Umbilical cord (tissue), 1 donor: ENCODE measurements at regions not wholly inside any gene's neighbourhood (a gene's known extent, or its start where the extent isn't known, plus 50 kb on each side); places are given as distances from the start of the nearest gene placed in this dataset.
A peak's percentile ranks its signal among the peaks of the same experiment; 100 is the strongest.
"Not testable (repeated sequence)": the region's sequence is repeated elsewhere in the genome, so short reads cannot be mapped to it uniquely, and the experiment has no call there.

ENCODE experiments used
- DNase-seq: peaks from one replicate; pipeline ENCODE4 v3.0.0-alpha.2; 2015; ENCODE audit warnings: low spot score

DNA sequence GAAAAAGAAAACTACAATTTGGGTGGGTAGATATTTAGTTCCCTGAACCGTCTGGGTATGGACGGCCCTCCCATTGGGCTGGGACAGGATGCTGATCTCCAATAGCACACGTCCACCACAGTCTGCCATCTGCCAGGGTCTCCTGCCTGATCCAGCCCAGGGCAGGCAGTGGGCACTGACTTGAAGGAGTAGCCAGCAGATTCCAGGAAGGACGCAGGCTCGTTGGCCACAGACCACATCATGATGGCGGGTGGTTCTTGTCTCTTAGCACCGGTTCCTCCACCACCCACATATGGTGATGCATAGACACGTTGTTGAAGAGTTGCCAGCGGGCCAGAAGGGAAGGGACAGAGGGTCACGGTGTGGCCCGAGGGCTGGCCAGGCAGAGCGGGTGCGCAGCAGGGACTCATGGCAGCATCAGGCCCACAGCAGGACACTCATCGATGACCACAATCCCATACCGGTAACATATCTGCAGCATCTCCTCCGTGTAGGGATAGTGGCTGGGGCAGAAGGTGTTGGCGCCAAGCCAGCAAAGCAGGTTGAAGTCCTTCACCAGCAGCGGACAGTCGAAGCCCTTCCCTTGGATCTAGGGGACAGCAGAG lies 155.8 kb upstream of the FAM174A start:
- DNase-seq, result not testable (repeated sequence)

DNA sequence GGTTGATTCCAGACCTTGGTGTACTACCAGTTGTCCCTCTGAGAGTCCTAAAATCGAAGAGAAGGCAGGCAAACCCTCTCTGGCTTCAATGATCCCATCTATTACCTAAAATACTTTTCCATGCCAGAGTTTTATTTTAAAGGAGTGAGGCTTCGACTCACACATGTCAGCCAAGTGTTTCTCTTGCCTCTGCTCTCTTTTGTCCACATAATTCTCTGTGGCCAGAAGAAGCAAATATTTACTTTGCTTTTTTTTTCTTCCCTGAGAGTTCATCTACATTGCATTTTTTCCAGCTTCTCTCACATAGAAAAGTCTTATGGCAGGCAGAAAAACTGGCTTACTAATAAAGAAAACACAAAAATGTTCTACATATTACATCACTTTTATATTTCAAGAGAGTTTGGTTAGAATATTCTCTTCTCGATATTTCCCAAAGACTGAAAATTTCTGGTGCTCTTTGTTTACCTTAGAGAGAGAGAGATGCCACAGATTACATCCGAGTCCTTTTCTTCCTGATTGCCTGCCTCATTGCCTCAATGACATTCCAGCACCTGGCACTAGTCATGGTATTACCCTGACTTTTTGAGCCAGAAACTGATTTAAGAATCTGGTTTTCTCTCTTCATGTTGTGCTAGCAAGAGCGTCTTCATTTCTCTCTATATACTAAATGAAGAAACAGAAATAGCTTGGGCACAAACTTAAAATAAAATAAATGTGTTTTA lies 170.3 kb upstream of the FAM174A start:
- DNase-seq, result not testable (repeated sequence)

DNA sequence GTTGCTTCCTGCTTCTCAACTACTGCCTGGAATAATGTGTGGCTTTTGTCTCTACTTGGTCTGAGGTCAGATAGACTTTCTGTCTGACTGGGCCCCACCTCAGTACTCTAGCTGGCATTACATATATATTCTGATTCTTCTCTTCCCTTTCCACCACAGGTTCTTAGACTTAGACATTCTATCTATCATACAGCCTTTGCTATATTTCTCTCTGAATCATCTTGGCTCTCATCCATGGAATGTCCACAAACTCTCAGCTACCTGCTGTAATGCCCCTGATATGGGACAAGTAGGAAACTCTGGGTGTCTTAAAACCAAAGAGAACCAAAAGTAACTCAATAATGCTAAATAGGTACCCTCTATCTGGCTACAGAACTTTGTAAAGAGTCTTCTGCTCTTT lies 170.8 kb upstream of the FAM174A start:
- not testable (repeated sequence) for DNase-seq

DNA sequence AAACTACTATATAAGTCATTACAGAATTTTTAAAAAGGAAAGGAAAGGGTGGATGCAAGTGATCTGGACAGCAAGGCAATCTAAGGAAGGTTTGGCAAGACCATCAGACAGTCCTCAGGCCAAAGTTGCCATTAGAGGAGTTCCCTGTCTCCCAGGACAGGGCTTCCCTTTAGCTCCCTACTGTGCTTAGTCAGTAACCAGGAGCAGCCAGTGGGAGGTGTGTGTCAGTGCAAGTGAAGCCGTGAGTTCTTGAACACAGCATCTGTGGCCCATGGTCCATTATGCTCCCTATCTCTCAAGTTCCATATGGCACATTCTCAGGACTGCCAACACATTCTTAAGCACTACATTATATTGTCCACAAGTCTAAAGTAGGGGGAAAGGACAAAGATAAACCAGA lies 175.2 kb upstream of the FAM174A start:
- not testable (repeated sequence) for DNase-seq

DNA sequence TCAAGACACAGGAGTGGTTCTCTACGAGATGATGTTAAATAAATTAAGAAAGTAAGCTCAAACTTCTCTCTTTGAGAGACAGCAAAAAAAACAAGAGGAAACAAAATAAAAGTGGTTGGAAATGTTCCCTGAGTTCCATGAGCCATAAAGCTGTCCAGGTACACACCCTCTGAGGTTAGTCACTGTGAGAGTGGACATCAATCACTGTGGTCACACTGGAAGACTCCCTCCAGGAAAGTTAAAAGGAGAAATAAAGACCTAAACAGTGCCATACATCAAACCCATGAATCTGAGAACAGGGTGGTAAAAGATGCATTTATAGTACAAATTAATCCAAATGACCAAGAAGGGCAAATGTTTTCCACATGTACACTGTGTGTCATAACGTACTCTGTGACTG lies 188.9 kb upstream of the FAM174A start:
- DNase-seq, result not testable (repeated sequence)

DNA sequence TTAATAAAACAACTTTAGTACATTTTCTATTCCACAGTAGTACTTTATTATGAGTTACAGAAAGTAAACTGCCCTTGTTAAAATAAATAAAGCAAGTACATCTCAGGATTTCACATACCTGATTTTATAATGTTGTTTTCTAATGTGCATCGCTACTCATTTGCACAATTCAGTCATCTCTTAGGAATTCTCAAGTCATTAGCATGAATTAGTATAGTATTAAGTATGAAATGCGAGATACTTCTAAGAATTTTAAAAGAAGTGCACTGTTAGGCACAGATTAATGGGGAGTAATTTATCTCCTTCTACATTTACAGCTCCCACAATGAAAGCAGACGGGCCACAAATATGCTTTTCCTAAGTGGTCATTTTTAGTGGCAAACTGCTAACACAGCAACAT lies 193.7 kb upstream of the FAM174A start:
- DNase-seq, result not testable (repeated sequence)

DNA sequence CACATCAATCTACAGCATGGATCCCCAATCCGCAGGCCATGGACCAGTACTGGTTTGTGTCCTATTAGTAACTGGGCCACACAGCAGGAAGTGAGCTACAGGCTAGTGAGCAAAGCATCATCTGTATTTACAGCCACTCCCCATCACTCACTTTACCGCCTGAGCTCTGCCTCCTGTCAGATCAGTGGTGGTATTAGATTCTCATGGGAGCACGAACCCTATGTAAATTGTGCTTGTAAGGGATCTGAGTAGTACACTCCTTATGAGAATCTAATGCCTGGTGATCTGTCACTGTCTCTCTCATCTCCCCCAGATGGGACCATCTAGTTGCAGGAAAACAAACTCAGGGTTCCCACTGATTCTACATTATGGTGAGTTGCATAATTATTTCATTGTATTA lies 212.7 kb upstream of the FAM174A start:
- no peak for DNase-seq

DNA sequence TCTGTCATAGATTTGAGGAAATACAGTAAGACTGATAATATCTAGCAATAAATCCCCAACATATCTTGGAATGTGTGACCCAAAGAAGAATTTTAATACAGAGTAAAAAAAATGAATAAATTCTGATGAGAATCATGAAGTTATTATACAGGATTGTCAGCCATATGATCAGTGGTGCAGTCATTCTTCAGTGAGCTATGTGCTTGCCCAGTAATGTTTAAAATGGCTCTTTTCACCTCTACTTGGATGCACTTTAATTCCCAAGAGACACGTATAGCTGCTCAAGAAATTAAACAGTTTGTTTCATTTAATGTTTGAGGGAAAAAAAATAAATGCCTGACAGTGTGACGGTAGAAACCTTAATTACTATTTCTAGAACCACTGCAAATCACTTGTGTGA lies 215.3 kb upstream of the FAM174A start:
- no peak for DNase-seq

DNA sequence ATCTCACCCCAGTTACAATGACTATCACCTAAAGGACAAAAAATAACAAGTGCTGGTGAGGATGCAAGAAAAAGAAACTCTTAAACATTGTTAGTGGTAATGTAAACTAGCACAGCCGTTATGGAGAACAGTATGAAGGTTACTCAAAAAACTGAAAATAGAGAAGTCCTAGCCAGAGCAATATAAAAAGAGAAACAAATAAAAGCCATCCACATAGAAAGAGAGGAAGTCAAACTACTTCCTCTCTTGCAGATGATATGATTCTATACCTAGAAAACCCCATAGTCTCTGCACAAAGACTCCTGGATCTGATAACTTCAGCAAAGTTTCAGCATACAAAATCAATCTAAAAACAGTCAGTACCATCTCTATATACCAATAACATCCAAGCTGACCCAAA lies 221.5 kb upstream of the FAM174A start:
- DNase-seq, result no peak

DNA sequence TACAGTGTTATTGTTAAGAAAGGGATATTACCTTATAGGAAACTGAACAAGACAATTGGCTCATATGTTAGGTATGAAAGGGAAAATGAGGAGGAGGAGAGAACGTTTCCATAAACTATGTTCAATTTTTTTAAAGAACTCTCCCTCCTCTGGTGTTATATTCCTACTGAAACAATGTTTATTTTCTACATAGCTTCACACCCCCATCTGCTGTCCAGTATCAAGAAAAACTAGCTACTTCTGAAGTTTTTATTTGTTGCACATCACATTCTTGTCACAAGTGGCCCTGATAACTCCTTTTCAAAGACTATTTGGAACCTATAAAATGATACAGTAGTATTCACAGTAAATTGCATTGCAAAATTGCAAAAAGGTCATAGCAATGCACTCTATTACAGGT lies 223.4 kb upstream of the FAM174A start:
- DNase-seq, result peak; percentile 58

DNA sequence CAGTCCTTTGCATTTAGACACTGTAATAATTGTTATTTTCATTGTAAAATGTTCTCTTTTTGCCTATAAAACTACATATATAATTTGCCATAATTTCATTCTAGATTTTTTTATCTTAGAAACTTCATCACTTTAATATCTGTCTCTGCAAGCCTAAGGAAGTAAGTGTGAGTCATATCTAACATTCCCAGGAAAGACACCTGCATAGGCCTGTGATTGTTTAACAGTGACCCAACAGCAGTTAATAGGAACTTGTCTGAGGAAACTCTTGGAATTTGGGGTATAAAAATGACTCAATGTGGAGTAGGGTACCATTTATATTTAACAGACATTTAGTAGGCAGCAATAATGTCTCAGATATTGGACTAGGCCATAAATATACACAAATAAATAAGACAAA lies 229.2 kb upstream of the FAM174A start:
- DNase-seq, result no peak

DNA sequence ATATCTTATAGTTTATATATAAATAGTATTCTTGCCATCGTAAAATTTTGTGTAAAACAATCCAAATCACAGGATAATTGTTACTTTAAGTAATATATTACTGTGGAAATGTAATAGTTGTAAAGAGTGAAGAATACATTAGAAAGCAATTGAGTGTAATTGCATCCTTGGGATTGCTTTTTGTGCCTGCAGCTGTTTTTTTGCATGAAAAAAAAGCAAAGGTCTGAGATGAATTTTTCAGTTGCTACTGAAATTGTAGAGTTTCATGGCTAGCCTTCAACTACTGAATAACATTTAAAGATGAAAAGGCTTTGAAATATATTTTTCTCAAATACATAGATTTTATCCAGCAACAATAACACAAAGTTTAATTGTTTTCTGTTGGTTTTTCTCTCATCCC lies 232.0 kb upstream of the FAM174A start:
- DNase-seq, result no peak

DNA sequence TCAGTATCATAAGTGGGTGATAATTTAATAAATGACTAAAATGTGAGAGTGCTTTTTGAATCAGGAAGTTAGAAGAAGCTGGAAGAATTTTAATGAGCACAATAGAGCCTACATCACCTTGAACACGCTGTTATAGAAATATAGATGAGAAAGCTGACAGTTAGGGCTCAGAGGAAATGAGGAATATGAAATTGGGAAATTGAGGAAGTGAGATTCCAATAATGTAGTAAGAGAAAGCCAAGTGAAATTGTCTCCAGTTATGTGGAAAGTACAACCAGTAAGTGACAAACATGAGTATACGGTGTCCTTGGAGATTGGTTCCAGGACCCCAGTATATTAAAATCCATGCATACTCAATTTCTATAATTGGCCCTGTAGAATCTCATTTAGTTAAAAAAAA lies 235.9 kb upstream of the FAM174A start:
- no peak for DNase-seq

DNA sequence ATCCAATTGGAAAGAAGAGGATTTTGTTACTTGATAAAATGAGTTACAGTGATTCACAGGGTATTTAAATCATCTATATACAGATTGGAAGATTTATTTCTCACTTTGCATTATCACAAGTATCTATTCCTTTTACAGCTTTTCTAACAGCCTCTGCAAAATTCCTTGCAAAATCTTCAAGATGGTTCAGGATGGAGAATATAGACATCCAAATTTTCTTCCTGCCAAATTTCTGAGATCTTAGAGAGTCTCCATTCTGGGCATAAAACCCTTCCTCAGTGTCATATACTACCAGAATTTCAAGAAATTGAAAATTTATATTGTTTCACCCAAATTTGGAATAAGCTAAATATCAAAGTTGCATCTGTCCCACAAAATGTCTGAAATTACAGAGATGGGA lies 259.1 kb upstream of the FAM174A start:
- no peak for DNase-seq

DNA sequence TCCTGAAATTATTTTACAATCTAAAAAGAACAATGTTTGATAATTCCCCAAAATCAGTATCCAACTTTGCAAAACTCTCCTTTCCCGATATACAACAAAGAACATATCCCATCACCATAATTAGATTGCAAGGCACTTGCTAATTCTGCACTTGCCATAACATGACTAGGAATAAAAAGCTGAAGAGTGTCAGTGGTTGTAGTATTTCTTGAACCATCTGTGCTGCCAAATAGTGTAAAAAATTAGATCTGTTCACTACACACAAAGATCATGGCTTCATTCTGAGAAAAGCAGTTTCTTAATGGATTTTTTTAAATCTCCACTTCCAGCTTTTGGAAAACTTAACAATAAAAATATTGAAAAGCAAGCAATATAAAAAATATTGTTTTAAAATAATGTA lies 259.5 kb upstream of the FAM174A start:
- no peak for DNase-seq

DNA sequence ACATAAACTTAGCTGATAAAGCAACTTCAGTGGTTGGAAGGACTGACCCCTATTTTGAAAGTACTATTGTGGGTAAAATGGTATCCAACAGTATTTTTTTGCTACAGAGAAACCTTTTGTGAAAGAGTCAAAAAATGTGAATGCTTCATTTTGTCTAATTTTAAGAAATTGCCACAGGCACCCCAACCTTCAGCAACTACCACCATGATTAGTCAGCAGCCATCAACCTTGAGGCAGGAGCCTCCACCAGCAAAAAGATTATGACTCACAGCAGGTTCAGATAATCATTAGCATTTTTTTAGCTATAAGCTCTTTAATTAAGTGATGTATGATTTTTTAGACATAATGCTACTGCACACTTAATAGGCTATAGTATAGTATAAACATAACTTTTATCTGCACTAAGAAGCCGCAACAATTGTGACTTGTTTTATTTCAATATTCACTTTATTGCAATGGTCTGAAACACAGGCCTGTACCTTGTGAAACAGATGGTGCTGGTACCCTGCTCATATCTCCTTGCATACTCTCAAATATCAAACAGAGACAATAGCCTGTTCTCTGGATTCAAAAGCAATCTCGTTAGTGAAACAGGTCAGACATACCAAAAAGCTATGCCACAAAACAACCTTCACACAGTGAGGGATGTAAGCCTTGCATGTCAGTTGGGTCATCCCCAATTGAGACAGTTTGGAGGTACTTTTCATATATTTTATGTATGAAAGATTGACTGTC lies 261.2 kb upstream of the FAM174A start:
- no peak for DNase-seq

DNA sequence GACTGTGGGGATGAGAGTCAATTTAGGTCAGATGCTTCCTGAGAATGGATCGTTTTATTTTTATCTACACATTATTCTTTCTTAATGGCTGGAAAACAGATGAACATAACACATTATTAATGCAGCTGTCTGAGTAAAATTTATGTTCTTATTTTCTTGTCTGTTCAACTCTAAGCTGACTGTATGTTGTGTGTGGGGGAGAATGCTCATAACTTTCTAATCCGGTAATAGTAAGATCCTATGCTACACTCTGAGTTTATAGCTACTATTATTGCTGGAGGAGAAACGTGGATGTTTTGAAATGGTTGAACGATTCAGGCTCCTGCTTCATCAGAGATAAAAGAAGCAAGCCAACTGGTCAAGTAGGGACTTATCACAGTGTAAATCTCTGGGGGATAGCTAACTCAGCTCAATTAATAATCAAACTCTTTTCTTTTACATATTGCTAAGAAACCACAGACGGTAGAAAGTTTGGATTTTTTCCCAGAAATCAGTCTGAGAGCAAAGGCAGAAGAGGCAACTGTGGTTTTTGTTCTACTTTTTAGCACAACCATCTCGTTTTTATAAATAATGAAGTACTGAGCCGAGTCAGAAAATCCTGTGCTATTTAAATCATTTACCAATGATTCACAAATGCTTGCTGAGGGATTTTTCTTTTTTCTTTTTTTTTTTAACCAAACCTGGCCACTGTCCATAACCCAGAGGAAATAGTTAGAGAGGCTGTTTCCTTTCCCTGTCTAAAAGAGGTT lies 265.0 kb upstream of the FAM174A start:
- DNase-seq, result peak; percentile 82

DNA sequence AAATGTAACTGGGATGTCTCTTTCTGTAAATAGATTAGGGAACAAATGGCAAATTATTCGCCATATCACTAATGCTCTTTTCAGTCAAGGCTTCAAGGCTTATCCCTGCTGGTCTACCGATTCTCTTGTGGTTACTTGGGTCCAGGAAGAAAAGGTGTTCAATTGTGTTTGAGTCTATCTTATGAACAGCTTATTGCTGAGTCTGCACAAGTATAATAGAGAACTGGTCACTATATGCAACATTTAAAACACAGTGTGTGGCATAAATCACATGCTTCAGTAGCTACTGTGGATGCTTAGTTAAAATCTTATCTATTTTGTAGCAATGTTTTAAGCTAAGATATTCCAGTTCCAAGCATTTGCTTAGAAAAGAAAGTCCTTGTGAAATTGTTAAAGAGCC lies 274.2 kb upstream of the FAM174A start:
- no peak for DNase-seq

DNA sequence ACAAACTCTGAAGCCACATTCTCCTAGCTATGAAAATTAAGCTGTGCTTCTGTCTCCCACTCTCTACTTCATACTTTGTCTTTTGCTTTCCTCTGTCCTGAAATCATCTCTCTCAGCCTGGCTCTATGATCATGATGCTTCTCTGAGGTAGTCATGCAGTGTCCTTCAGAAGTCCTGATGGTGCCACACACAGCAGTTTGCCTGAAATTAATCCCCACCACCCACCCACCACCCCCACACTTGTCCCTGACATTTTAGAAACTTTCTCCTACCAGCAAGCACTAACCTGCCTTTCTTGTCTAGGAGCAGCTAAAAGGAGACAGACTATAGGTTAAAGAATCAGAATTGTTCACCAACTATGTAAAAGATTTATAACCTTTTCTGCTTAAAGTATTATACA lies 282.2 kb upstream of the FAM174A start:
- no peak for DNase-seq

DNA sequence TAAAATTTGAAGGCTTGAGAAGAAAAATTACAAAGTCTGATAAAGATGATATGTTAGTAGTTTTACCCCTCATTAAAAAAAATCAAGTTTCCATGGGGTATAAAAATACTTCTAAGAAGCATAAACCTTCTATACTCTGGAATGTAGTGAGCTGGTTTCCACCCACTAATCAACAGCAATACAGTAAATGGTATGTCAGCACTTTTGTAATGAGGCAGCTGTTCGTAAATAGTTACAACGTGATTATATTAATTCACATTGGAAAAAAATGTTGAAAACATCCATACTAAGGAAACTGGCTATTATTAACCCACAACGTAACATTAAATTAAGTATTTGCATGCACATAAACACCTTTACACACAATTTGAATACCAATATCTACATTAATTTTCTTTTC lies 283.1 kb upstream of the FAM174A start:
- no peak for DNase-seq

DNA sequence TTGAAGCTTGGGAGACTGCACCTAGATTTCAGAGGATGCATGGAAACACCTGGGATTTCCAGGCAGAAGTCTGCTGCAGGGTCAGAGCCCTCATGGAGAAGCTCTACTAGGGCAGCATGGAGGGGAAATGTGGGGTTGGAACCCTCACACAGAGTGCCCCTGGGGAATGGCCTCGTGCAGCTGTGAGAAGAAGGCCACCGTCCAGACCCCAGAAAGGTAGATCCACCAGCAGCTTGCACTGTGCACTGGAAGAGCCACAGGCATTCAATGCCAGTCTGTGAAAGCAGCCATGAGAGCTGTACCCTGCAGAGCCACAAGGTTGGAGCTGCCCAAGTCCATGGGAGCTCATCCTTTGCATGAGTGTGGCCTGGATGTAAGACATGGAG lies 285.3 kb upstream of the FAM174A start:
- no peak for DNase-seq

DNA sequence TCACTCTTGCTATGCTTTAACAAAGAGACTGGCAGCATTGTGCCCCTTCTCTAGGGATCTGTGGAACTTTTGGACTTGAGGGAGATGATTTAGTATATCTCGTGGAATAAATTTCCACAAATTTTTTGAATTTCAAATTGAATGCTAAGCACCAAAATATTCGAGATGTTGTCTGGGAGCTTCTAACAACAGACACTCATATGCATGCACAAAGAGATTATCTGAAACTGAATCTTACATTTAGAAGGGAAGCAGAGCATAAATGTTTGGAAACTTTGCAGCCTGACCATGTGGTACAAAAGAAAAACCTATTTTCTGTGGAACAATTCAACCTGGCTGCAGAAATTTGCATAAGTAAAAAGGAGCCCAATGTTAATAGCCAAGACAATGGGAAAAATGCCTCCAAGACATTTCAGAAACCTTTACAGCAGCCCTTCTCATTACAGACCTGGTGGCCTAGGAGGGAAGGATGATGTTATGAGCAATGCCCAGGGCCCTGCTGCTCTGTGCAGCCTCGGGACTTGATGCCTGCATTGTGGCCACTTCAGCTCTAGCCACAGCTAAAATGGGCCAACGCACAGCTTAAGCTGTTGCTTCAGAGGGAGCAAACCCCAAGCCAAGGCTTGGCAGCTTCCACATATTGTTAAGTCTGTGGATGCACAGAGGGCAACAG lies 285.8 kb upstream of the FAM174A start:
- DNase-seq, result no peak
